Gastrocnemius medialis (tissue), 4 donors: ENCODE measurements at regions not wholly inside any gene's neighbourhood (a gene's known extent, or its start where the extent isn't known, plus 50 kb on each side); places are given as distances from the start of the nearest gene placed in this dataset.

Source experiments
- ATAC-seq, 2 donors: fragments of 150-250 bp; one replicate each; pipeline ENCODE4 v1.9.1; 2016
- DNase-seq, 2 donors: peaks; one replicate each; pipeline ENCODE4 v3.0.0-alpha.2; 2019
- H3K27ac ChIP-seq, 4 donors: fragments of 200-600 bp; sonication (generic); 1 replicate in 1 of 4; 2 replicates in 3 of 4; pipeline ENCODE4 v1.5.1; 2016 to 2018; ENCODE audit warnings: mild to moderate bottlenecking in 2 of 4, moderate library complexity in 1 of 4
- H3K27me3 ChIP-seq, 3 donors: fragments of 200-600 bp; sonication (generic) in 2 of 3; 1 replicate in 1 of 3; 2 replicates in 2 of 3; pipeline versions ENCODE4 v1.5.1 to v1.6.0; 2016 to 2019; ENCODE audit warnings: mild to moderate bottlenecking in 1 of 3, moderate library complexity in 1 of 3
- H3K36me3 ChIP-seq, 2 donors: fragments of 200-600 bp; sonication (generic) in 1 of 2; one replicate each; pipeline ENCODE4 v1.5.1; 2017 to 2018
- H3K4me1 ChIP-seq, 2 donors: fragments of 200-600 bp; sonication (generic) in 1 of 2; one replicate each; pipeline ENCODE4 v1.5.1; 2016 to 2017; ENCODE audit warnings: mild to moderate bottlenecking in 2 of 2
- H3K4me3 ChIP-seq, 4 donors: fragments of 200-600 bp; sonication (generic) in 3 of 4; 1 replicate in 1 of 4; 2 replicates in 3 of 4; pipeline ENCODE4 v1.5.1; 2016 to 2019; ENCODE audit warnings: mild to moderate bottlenecking in 2 of 4
- H3K9me3 ChIP-seq, 3 donors: fragments of 200-600 bp; sonication (generic) in 2 of 3; 1 replicate in 1 of 3; 2 replicates in 2 of 3; pipeline ENCODE4 v1.5.1; 2016 to 2019
- POLR2A ChIP-seq, 2 donors: fragments of 450-650 bp; IDR thresholded peaks; one replicate each; pipeline ENCODE4 v1.6.1; 2017; ENCODE audit warnings: antibody characterized with exemption in 2 of 2, mild to moderate bottlenecking in 2 of 2, moderate library complexity in 2 of 2
- in situ Hi-C, 4 donors: fragments of 200-750 bp; cut with MboI; loops; one replicate each; pipeline versions ENCODE4 v1.15.0 to v1.8.0; 2017; ENCODE audit warnings: low sequenced_read_pairs in 4 of 4
- intact Hi-C: fragments of 100-400 bp; cut with DNase I; formaldehyde crosslinking; loops from one replicate; pipeline ENCODE4 v1.15.1; 2023; ENCODE audit warnings: low total_unique reads
- TF ChIP-seq, protein P1 (sequence below), 5 experiments: fragments of 450-650 bp in 3 of 5; fragments of 200-600 bp in 2 of 5; sonication (generic) in 2 of 5; IDR thresholded peaks in 4 of 5; conservative IDR thresholded peaks in 1 of 5; 1 replicate in 4 of 5; 2 replicates in 1 of 5; pipeline ENCODE4 v1.5.1; 2016 to 2019; ENCODE audit warnings: antibody characterized with exemption in 5 of 5, mild to moderate bottlenecking in 3 of 5, moderate library complexity in 3 of 5

DNA sequence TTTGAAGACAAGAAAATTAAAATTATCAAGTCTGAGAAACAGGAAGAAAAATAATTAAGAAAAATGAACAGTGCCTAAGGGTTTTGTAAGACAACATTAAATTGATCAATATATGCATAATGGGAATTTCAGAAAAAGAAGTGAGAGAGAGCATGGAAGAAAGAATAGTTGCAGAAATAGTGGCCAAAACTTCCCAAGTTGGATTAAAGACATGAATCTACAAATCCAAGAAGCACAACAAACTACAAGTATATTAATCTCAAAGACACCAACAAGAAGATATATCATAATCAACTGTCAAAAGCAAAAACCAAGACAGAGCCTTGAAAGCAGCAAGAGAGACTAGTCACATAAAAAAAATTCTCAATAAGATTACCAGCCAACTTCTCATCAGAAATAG, 488.0 kb downstream of the RASEF start:
- no peaks in the 10 kb centered on the region for H3K4me1 ChIP-seq
- H3K27ac ChIP-seq: no peak overlapping the region
- no peak for ATAC-seq
- peaks cover 0 to 10% (median 3%) of the 10 kb centered on the region in 3 donors for H3K9me3 ChIP-seq
- DNase-seq: no peak
- intact Hi-C loops: no loop called here
- in situ Hi-C loops: no loop called here
- TF ChIP-seq, protein P1, sequence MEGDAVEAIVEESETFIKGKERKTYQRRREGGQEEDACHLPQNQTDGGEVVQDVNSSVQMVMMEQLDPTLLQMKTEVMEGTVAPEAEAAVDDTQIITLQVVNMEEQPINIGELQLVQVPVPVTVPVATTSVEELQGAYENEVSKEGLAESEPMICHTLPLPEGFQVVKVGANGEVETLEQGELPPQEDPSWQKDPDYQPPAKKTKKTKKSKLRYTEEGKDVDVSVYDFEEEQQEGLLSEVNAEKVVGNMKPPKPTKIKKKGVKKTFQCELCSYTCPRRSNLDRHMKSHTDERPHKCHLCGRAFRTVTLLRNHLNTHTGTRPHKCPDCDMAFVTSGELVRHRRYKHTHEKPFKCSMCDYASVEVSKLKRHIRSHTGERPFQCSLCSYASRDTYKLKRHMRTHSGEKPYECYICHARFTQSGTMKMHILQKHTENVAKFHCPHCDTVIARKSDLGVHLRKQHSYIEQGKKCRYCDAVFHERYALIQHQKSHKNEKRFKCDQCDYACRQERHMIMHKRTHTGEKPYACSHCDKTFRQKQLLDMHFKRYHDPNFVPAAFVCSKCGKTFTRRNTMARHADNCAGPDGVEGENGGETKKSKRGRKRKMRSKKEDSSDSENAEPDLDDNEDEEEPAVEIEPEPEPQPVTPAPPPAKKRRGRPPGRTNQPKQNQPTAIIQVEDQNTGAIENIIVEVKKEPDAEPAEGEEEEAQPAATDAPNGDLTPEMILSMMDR (IDR thresholded peaks at IDR 0.05 in 4 of 5, conservative IDR thresholded peaks at IDR 0.05 in 1 of 5): no peak
- no peak for TF ChIP-seq POLR2A (IDR thresholded peaks at IDR 0.05)
- H3K36me3 ChIP-seq: no peaks in the 10 kb centered on the region
- H3K27me3 ChIP-seq: no peaks in the 10 kb centered on the region
- H3K4me3 ChIP-seq: no peak overlapping the region

DNA sequence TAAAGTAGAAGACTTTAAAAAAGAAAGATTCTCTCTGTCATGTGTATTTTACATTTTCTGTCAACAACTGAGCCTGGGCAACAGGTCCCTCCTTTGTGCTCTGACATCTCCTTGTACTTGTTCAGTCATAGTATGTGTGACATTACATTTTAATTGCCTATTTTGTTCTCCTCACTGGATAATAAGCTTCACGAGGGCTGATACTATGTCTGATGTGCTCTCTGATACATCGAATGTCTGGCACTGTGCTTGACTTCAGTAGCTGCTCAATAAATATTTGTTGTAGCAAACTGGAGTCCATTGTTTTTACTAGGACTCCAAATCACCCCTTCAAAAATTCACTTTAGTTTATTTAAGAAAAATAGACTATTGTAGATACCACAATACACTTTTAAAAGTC, 482.0 kb downstream of the RASEF start:
- Histone ChIP-seq H3K36me3 (no peaks in the 10 kb centered on the region), H3K27me3 (no peaks in the 10 kb centered on the region), H3K9me3 (peaks cover 0 to 3% (median 0%) of the 10 kb centered on the region in 3 donors), H3K4me1 (no peaks in the 10 kb centered on the region), H3K4me3 (no peak overlapping the region), H3K27ac (no peak overlapping the region)
- ATAC-seq: no peak
- in situ Hi-C loops: no loop called here
- TF ChIP-seq POLR2A (IDR thresholded peaks at IDR 0.05): no peak
- TF ChIP-seq, protein P1 (IDR thresholded peaks at IDR 0.05 in 4 of 5, conservative IDR thresholded peaks at IDR 0.05 in 1 of 5): no peak
- DNase-seq: no peak
- intact Hi-C loops: no loop called here

DNA sequence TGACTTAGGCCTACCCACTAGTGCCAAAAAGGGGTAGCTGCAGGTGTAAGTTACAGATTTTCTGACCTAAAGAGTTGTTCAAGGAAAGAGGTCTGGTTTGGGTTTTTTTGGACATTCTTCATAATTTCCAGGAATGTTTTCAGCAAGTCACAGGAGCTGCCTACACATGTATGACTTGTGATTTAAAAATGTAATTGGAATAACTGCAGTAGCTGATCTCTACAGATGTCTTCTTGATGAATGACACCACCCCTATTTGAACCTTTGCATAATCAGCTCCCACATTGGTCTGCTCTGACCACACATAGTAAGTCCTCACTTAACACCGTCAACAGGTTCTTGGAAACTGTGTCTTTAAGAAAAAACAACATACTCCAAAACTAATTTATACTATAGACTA, 481.4 kb downstream of the RASEF start:
- intact Hi-C loops: no loop called here
- in situ Hi-C loops: no loop called here
- Histone ChIP-seq H3K4me3 (no peak overlapping the region), H3K9me3 (peaks cover 0 to 3% (median 0%) of the 10 kb centered on the region in 3 donors), H3K27ac (no peak overlapping the region), H3K36me3 (no peaks in the 10 kb centered on the region), H3K27me3 (no peaks in the 10 kb centered on the region), H3K4me1 (no peaks in the 10 kb centered on the region)
- ATAC-seq (no peak), DNase-seq (no peak)
- TF ChIP-seq POLR2A (IDR thresholded peaks at IDR 0.05): no peak
- TF ChIP-seq, protein P1 (IDR thresholded peaks at IDR 0.05 in 4 of 5, conservative IDR thresholded peaks at IDR 0.05 in 1 of 5): no peak

DNA sequence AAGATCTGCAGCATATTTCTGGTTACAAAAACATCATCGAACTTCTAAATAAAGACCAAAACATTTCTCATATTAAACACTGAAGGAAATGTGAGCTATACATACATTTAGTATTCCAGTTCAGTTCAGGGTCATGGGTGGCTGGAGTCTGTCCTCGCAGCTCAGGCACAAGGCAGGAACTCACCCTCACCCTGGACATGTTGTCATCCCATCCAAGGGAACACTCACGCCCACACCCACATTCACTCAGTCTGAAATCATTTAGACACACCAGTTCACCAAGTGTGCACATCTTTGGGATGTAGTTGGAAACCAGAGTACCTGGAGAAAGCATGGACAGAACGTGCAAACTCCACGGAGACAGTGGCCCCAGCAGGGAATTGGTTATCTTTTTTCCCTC, 481.0 kb downstream of the RASEF start:
- intact Hi-C loops (no loop called here), in situ Hi-C loops (no loop called here)
- no peak for ATAC-seq
- DNase-seq: no peak
- no peaks in the 10 kb centered on the region for H3K4me1 ChIP-seq
- H3K36me3 ChIP-seq: no peaks in the 10 kb centered on the region
- peaks cover 0 to 3% (median 0%) of the 10 kb centered on the region in 3 donors for H3K9me3 ChIP-seq
- no peak overlapping the region for H3K27ac ChIP-seq
- no peaks in the 10 kb centered on the region for H3K27me3 ChIP-seq
- no peak overlapping the region for H3K4me3 ChIP-seq
- TF ChIP-seq, protein P1 (IDR thresholded peaks at IDR 0.05 in 4 of 5, conservative IDR thresholded peaks at IDR 0.05 in 1 of 5): no peak

DNA sequence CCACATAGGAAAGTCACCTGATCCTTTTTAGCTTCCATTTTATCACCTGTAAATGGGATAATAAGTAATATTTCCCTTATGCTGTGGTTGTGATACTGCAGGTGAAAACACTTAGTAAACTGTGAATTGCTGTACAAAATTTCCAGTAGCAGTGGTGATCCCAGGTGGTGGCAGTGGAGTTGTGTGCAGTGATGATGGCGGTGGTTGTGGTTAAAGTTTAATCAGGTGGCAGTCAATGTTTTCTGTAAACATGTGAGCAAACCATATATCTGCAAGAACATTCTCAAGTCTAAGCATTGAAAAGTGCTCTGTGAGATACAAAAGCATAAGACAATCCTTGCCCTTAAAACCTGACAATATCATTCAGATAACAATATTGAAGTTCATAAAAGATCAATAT, 480.2 kb downstream of the RASEF start:
- H3K9me3 ChIP-seq: peaks cover 0 to 3% (median 0%) of the 10 kb centered on the region in 3 donors
- TF ChIP-seq, protein P1 (IDR thresholded peaks at IDR 0.05 in 4 of 5, conservative IDR thresholded peaks at IDR 0.05 in 1 of 5): no peak
- no peak for TF ChIP-seq POLR2A (IDR thresholded peaks at IDR 0.05)
- intact Hi-C loops (no loop called here), in situ Hi-C loops (no loop called here)
- no peaks in the 10 kb centered on the region for H3K4me1 ChIP-seq
- ATAC-seq (no peak), DNase-seq (no peak)
- no peaks in the 10 kb centered on the region for H3K36me3 ChIP-seq
- H3K4me3 ChIP-seq: no peak overlapping the region
- no peak overlapping the region for H3K27ac ChIP-seq
- no peaks in the 10 kb centered on the region for H3K27me3 ChIP-seq
